Neuronal stem cell (in vitro differentiated cells): ENCODE measurements at regions not wholly inside any gene's neighbourhood (a gene's known extent, or its start where the extent isn't known, plus 50 kb on each side); places are given as distances from the start of the nearest gene placed in this dataset.

Experiments
- DNase-seq: peaks from one replicate; pipeline ENCODE4 v3.0.0-alpha.2; 2013; ENCODE audit warnings: low spot score
- H2AFZ ChIP-seq: one replicate; pipeline ENCODE4 v1.6.1; 2013; ENCODE audit warnings: mild to moderate bottlenecking, low read length, inconsistent platforms
- H2AK5ac ChIP-seq: 2 replicates; pipeline ENCODE4 v1.6.1; 2013; ENCODE audit warnings: low read depth, mild to moderate bottlenecking, inconsistent platforms, low read length, moderate library complexity, mixed read lengths
- H2BK120ac ChIP-seq: 2 replicates; pipeline ENCODE4 v1.6.1; 2013; ENCODE audit warnings: low read depth, mild to moderate bottlenecking, inconsistent platforms, low read length, moderate library complexity, mixed read lengths
- H2BK12ac ChIP-seq: one replicate; pipeline ENCODE4 v1.6.1; 2013; ENCODE audit warnings: low read length, inconsistent platforms
- H2BK15ac ChIP-seq: 2 replicates; pipeline ENCODE4 v1.6.1; 2013; ENCODE audit warnings: mild to moderate bottlenecking, low read length, inconsistent platforms, mixed read lengths
- H2BK5ac ChIP-seq: one replicate; pipeline ENCODE4 v1.6.1; 2013; ENCODE audit warnings: inconsistent platforms, mild to moderate bottlenecking, low read length, moderate library complexity
- H3K14ac ChIP-seq: one replicate; pipeline ENCODE4 v1.6.1; 2013; ENCODE audit warnings: low read length, inconsistent platforms
- H3K18ac ChIP-seq: 2 replicates; pipeline ENCODE4 v1.6.1; 2013; ENCODE audit warnings: low read length, inconsistent platforms
- H3K23ac ChIP-seq: 2 replicates; pipeline ENCODE4 v1.6.1; 2013; ENCODE audit warnings: low read depth, mild to moderate bottlenecking, mixed read lengths, low read length, inconsistent platforms; ENCODE audit not compliant: poor library complexity
- H3K27ac ChIP-seq: replicated peaks from 3 replicates; pipeline ENCODE4 v1.5.1; 2013; ENCODE audit warnings: low read length, inconsistent platforms
- H3K27me3 ChIP-seq, 3 experiments: 2 replicates each; pipeline ENCODE4 v1.6.1; 2013; ENCODE audit warnings: low read length in 3 of 3, mild to moderate bottlenecking in 2 of 3, inconsistent platforms in 1 of 3, low read depth in 1 of 3, mixed read lengths in 1 of 3, moderate library complexity in 1 of 3; ENCODE audit not compliant: control insufficient read depth in 3 of 3, insufficient read depth in 3 of 3
- H3K36me3 ChIP-seq, 2 donors: replicated peaks in 1 of 2; 2 replicates each; pipeline ENCODE4 v1.6.1; 2013; ENCODE audit warnings: low read length in 2 of 2; ENCODE audit not compliant: control insufficient read depth in 2 of 2, insufficient read depth in 2 of 2
- H3K4ac ChIP-seq: 2 replicates; pipeline ENCODE4 v1.6.1; 2013; ENCODE audit warnings: inconsistent platforms, mild to moderate bottlenecking, low read length, moderate library complexity
- H3K4me1 ChIP-seq, 2 donors: 1 replicate in 1 of 2; 2 replicates in 1 of 2; pipeline ENCODE4 v1.6.1; 2013; ENCODE audit warnings: low read length in 2 of 2, low read depth in 1 of 2; ENCODE audit not compliant: control insufficient read depth in 2 of 2, insufficient read depth in 1 of 2
- H3K4me2 ChIP-seq: one replicate; pipeline ENCODE4 v1.6.1; 2013; ENCODE audit warnings: mild to moderate bottlenecking, low read length, inconsistent platforms; ENCODE audit not compliant: insufficient read depth, poor library complexity, severe bottlenecking
- H3K4me3 ChIP-seq, 2 donors: 2 replicates each; pipeline ENCODE4 v1.5.1; 2013; ENCODE audit warnings: low read length in 2 of 2, mild to moderate bottlenecking in 2 of 2, inconsistent platforms in 1 of 2, moderate library complexity in 1 of 2
- H3K79me1 ChIP-seq: one replicate; pipeline ENCODE4 v1.6.1; 2013; ENCODE audit warnings: low read depth, mild to moderate bottlenecking, inconsistent platforms, low read length, moderate library complexity
- H3K9ac ChIP-seq: one replicate; pipeline ENCODE4 v1.6.1; 2013; ENCODE audit warnings: mild to moderate bottlenecking, low read depth, low read length, inconsistent platforms; ENCODE audit not compliant: poor library complexity
- H3K9me3 ChIP-seq, 2 donors: replicated peaks in 1 of 2; 2 replicates each; pipeline versions ENCODE3 to v1.6.1; 2013; ENCODE audit warnings: low read length in 2 of 2, mild to moderate bottlenecking in 2 of 2, inconsistent platforms in 1 of 2, low read depth in 1 of 2, mixed read lengths in 1 of 2, moderate library complexity in 1 of 2; ENCODE audit not compliant: control insufficient read depth in 2 of 2, insufficient read depth in 1 of 2
- H4K8ac ChIP-seq: one replicate; pipeline ENCODE4 v1.6.1; 2013; ENCODE audit warnings: low read depth, mild to moderate bottlenecking, inconsistent platforms, low read length, moderate library complexity
- H4K91ac ChIP-seq: one replicate; pipeline ENCODE4 v1.6.1; 2013; ENCODE audit warnings: low read length, low read depth, mild to moderate bottlenecking, inconsistent platforms; ENCODE audit not compliant: poor library complexity
- WGBS, 2 donors: extraction: QIAGEN DNeasy Blood & Tissue Kit; methylation state at CpG; one replicate each; pipeline ENCODE4 v1.1.7; 2013; ENCODE audit warnings: missing lambda C conversion rate in 2 of 2, mixed read lengths in 1 of 2; ENCODE audit not compliant: insufficient read length in 2 of 2, insufficient replicate concordance in 1 of 2; ENCODE audit errors: extremely low coverage in 2 of 2; 5-methylcytosine and 5-hydroxymethylcytosine counted together

- Histone ChIP-seq H3K9me3 (no peaks in the 10 kb centered on the region), H3K4me2 (no peak overlapping the region), H2AK5ac (no peak overlapping the region), H2BK120ac (no peak overlapping the region), H4K91ac (no peak overlapping the region), H3K4me3 (no peak overlapping the region), H2BK15ac (no peak overlapping the region), H4K8ac (no peak overlapping the region), H3K79me1 (no peaks in the 10 kb centered on the region), H3K18ac (no peak overlapping the region), H3K36me3 (no peaks in the 10 kb centered on the region), H3K9ac (no peak overlapping the region), H3K23ac (no peak overlapping the region), H3K14ac (no peak overlapping the region), H2AFZ (no peak overlapping the region), H3K27me3 (no peaks in the 10 kb centered on the region), H3K4ac (no peak overlapping the region), H2BK5ac (no peak overlapping the region), H3K4me1 (peaks cover 0 to 11% of the 10 kb centered on the region in 2 donors), H3K27ac (no peak overlapping the region), H2BK12ac (no peak overlapping the region)
- WGBS, 2 donors: no CpG with 5 or more reads among the region's 2 CpGs
- DNase-seq: no peak
Observed at GRCh38 chr4:55005910-55006309, 119.5 kb downstream of the KDR start.

GRCh38 chr4:55004831-55005230, 120.6 kb downstream of the KDR start:
- no peak overlapping the region for H3K23ac ChIP-seq
- no peak overlapping the region for H3K4ac ChIP-seq
- H3K79me1 ChIP-seq: no peaks in the 10 kb centered on the region
- no peak overlapping the region for H3K14ac ChIP-seq
- H2BK5ac ChIP-seq: no peak overlapping the region
- no peak overlapping the region for H2BK12ac ChIP-seq
- H3K9ac ChIP-seq: no peak overlapping the region
- peaks cover 0 to 11% of the 10 kb centered on the region in 2 donors for H3K4me1 ChIP-seq
- no peak overlapping the region for H3K18ac ChIP-seq
- H3K9me3 ChIP-seq: no peaks in the 10 kb centered on the region
- no peak overlapping the region for H3K27ac ChIP-seq
- no peak overlapping the region for H4K8ac ChIP-seq
- DNase-seq: no peak
- no peak overlapping the region for H2AFZ ChIP-seq
- no peaks in the 10 kb centered on the region for H3K36me3 ChIP-seq
- H3K4me3 ChIP-seq: no peak overlapping the region
- H2BK120ac ChIP-seq: no peak overlapping the region
- H4K91ac ChIP-seq: no peak overlapping the region
- no peak overlapping the region for H2BK15ac ChIP-seq
- H2AK5ac ChIP-seq: no peak overlapping the region
- no peaks in the 10 kb centered on the region for H3K27me3 ChIP-seq
- no CpG with 5 or more reads among the region's 1 CpG for WGBS, 2 donors
- H3K4me2 ChIP-seq: no peak overlapping the region

- no peak for DNase-seq
- H3K27me3 ChIP-seq: no peaks in the 10 kb centered on the region
- H3K4me2 ChIP-seq: no peak overlapping the region
- no peak overlapping the region for H2BK5ac ChIP-seq
- H2BK12ac ChIP-seq: no peak overlapping the region
- H3K14ac ChIP-seq: no peak overlapping the region
- H4K91ac ChIP-seq: no peak overlapping the region
- H3K18ac ChIP-seq: no peak overlapping the region
- no peaks in the 10 kb centered on the region for H3K9me3 ChIP-seq
- no peak overlapping the region for H3K4ac ChIP-seq
- no peak overlapping the region for H2AFZ ChIP-seq
- WGBS, 2 donors: no CpG with 5 or more reads among the region's 1 CpG
- no peak overlapping the region for H2BK120ac ChIP-seq
- no peak overlapping the region for H2BK15ac ChIP-seq
- H3K4me3 ChIP-seq: no peak overlapping the region
- H3K23ac ChIP-seq: no peak overlapping the region
- H3K4me1 ChIP-seq: peaks cover 0 to 11% of the 10 kb centered on the region in 2 donors
- no peak overlapping the region for H2AK5ac ChIP-seq
- no peaks in the 10 kb centered on the region for H3K36me3 ChIP-seq
- no peak overlapping the region for H4K8ac ChIP-seq
- H3K27ac ChIP-seq: no peak overlapping the region
- H3K79me1 ChIP-seq: no peaks in the 10 kb centered on the region
- H3K9ac ChIP-seq: no peak overlapping the region
Observed at GRCh38 chr4:55002431-55002830, 123.0 kb downstream of the KDR start.

- no peak overlapping the region for H3K9ac ChIP-seq
- H3K14ac ChIP-seq: no peak overlapping the region
- H3K9me3 ChIP-seq: no peaks in the 10 kb centered on the region
- no peak overlapping the region for H3K23ac ChIP-seq
- H3K27ac ChIP-seq: no peak overlapping the region
- DNase-seq: no peak
- no peak overlapping the region for H3K4me3 ChIP-seq
- no peak overlapping the region for H2BK12ac ChIP-seq
- H2BK15ac ChIP-seq: no peak overlapping the region
- H3K18ac ChIP-seq: no peak overlapping the region
- WGBS, 2 donors: no CpG with 5 or more reads among the region's 1 CpG
- H3K4me1 ChIP-seq: peaks cover 0 to 11% of the 10 kb centered on the region in 2 donors
- H3K4me2 ChIP-seq: no peak overlapping the region
- H2BK5ac ChIP-seq: no peak overlapping the region
- H2BK120ac ChIP-seq: no peak overlapping the region
- no peaks in the 10 kb centered on the region for H3K27me3 ChIP-seq
- no peak overlapping the region for H2AK5ac ChIP-seq
- no peak overlapping the region for H2AFZ ChIP-seq
- H3K4ac ChIP-seq: no peak overlapping the region
- H4K91ac ChIP-seq: no peak overlapping the region
- no peaks in the 10 kb centered on the region for H3K36me3 ChIP-seq
- no peak overlapping the region for H4K8ac ChIP-seq
- no peaks in the 10 kb centered on the region for H3K79me1 ChIP-seq
Observed at GRCh38 chr4:55001538-55001937, 123.9 kb downstream of the KDR start.
